Erythroblast (primary cell): ENCODE measurements at regions not wholly inside any gene's neighbourhood (a gene's known extent, or its start where the extent isn't known, plus 50 kb on each side); places are given as distances from the start of the nearest gene placed in this dataset.

Source experiments
- GATA1 ChIP-seq: IDR thresholded peaks from 2 replicates; pipeline ENCODE4 v1.6.1; 2011; ENCODE audit warnings: low read depth, mild to moderate bottlenecking, control low read depth, low read length, moderate library complexity
- POLR2A ChIP-seq: IDR thresholded peaks from 2 replicates; pipeline ENCODE4 v1.6.1; 2011; ENCODE audit warnings: mild to moderate bottlenecking, low read length

GRCh38 chr21:25169370-25169769 is 437.9 kb downstream of the MRPL39 start:
- TF ChIP-seq POLR2A (no peak), GATA1 (no peak)
